MM.1S (cell line): ENCODE measurements at regions not wholly inside any gene's neighbourhood (a gene's known extent, or its start where the extent isn't known, plus 50 kb on each side); places are given as distances from the start of the nearest gene placed in this dataset.

Source experiments
- EZH2 ChIP-seq: fragments of 300-600 bp; sonication (generic); optimal IDR thresholded peaks from 2 replicates; pipeline ENCODE3; 2017; ENCODE audit warnings: low read depth, mild to moderate bottlenecking, antibody characterized with exemption, low read length, mixed read lengths
- EZH2phosphoT487 ChIP-seq: fragments of 300-600 bp; sonication (generic); IDR thresholded peaks from 2 replicates; pipeline ENCODE4 v1.6.1; 2018; ENCODE audit warnings: antibody characterized with exemption, low read length
- TF ChIP-seq, protein P1 (sequence below): fragments of 300-600 bp; sonication (generic); IDR thresholded peaks from 2 replicates; pipeline ENCODE4 v1.5.1; 2016; ENCODE audit warnings: antibody characterized with exemption, low read length, mixed read lengths

DNA sequence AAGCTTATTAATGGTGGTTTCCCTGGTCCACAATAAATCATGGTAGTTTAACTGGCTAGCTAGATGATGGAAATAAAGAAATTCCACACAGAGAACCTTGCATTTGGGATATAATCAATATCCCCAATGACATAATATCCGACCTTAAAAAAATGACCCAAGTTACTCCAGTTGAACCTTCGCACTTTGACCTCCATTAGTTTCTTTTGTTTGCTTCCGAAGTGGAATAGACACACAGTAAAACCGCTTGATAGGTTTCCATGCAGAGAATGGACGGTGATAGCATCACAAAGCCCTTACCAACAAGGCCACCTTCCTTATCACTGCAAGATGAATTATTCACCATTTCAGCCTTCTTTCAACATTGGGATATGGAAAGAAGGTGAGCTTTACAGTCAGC is 1966.1 kb upstream of the CELF4 start:
- TF ChIP-seq, protein P1, sequence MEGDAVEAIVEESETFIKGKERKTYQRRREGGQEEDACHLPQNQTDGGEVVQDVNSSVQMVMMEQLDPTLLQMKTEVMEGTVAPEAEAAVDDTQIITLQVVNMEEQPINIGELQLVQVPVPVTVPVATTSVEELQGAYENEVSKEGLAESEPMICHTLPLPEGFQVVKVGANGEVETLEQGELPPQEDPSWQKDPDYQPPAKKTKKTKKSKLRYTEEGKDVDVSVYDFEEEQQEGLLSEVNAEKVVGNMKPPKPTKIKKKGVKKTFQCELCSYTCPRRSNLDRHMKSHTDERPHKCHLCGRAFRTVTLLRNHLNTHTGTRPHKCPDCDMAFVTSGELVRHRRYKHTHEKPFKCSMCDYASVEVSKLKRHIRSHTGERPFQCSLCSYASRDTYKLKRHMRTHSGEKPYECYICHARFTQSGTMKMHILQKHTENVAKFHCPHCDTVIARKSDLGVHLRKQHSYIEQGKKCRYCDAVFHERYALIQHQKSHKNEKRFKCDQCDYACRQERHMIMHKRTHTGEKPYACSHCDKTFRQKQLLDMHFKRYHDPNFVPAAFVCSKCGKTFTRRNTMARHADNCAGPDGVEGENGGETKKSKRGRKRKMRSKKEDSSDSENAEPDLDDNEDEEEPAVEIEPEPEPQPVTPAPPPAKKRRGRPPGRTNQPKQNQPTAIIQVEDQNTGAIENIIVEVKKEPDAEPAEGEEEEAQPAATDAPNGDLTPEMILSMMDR: no peak
- TF ChIP-seq EZH2 (no peak), EZH2phosphoT487 (no peak)
